ENCODE measurements at regions not wholly inside any gene's neighbourhood (a gene's known extent, or its start where the extent isn't known, plus 50 kb on each side); places are given as distances from the start of the nearest gene placed in this dataset.

DNA sequence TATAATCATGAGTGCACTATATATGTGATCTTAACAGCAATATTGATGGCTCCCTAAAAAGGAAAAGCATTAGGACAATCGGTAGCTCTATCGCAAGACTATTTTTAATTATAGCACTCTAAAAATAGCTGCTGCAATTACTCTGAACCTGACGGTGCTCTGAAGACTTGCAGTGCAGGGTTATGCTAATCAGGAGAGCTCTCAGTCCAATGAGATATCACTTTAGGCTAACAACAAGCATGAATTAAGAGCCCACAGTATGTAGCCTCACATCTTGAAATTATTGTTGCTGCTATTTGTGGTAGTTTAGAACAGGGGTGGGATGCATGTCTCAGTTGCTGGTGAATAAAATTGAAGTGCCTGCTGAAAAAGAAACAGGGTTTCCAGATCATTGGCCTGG, 515.8 kb upstream of the AKR1E2 start:
- H3K36me3 ChIP-seq (replicated peaks in 1 of 2; ENCODE audit: control extremely low read depth in 1 of 2, control insufficient read depth in 1 of 2, extremely low read depth in 1 of 2, insufficient read depth in 2 of 2, low read length in 1 of 2): no peaks in the 10 kb centered on the region
- no peak overlapping the region for H3K27ac ChIP-seq (ENCODE audit: low read length in 2 of 2)
- intact Hi-C loops (cut with micrococcal nuclease): no loop called here
- H3K9me3 ChIP-seq (ENCODE audit: control extremely low read depth in 1 of 3, control insufficient read depth in 2 of 3, insufficient read depth in 1 of 3, low read length in 2 of 3): no peaks in the 10 kb centered on the region
- no peaks in the 10 kb centered on the region for H4K20me1 ChIP-seq (ENCODE audit: control insufficient read depth, insufficient read depth, low read length, poor library complexity, severe bottlenecking)
- H3K9me3 Mint-ChIP-seq (ENCODE audit: insufficient read depth): no peaks in the 10 kb centered on the region
- peaks cover 11% of the 10 kb centered on the region for H3K27me3 Mint-ChIP-seq
- H3K27me3 ChIP-seq (replicated peaks in 1 of 4; ENCODE audit: control extremely low read depth in 1 of 4, control insufficient read depth in 3 of 4, insufficient read depth in 4 of 4, low read length in 3 of 4): peaks cover 0 to 8% (median 0%) of the 10 kb centered on the region in 4 experiments
- H3K4me1 ChIP-seq (ENCODE audit: control insufficient read depth in 2 of 2, insufficient read depth in 2 of 2, low read length in 2 of 2): no peaks in the 10 kb centered on the region
- 83% methylated on average over 1 of the region's 3 CpGs for WGBS (ENCODE audit: insufficient coverage)
- TF ChIP-seq EZH2 (IDR thresholded peaks at IDR 0.05; ENCODE audit: borderline replicate concordance, insufficient read depth, low read depth, low read length, poor library complexity, severe bottlenecking): no peak
- TF ChIP-seq, protein P1, sequence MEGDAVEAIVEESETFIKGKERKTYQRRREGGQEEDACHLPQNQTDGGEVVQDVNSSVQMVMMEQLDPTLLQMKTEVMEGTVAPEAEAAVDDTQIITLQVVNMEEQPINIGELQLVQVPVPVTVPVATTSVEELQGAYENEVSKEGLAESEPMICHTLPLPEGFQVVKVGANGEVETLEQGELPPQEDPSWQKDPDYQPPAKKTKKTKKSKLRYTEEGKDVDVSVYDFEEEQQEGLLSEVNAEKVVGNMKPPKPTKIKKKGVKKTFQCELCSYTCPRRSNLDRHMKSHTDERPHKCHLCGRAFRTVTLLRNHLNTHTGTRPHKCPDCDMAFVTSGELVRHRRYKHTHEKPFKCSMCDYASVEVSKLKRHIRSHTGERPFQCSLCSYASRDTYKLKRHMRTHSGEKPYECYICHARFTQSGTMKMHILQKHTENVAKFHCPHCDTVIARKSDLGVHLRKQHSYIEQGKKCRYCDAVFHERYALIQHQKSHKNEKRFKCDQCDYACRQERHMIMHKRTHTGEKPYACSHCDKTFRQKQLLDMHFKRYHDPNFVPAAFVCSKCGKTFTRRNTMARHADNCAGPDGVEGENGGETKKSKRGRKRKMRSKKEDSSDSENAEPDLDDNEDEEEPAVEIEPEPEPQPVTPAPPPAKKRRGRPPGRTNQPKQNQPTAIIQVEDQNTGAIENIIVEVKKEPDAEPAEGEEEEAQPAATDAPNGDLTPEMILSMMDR (IDR thresholded peaks at IDR 0.05): no peak
- ChIA-PET CTCF (no interaction called here), POLR2A (no interaction called here)
- H2AFZ ChIP-seq (ENCODE audit: insufficient read depth, low read depth, low read length, poor library complexity, severe bottlenecking): no peak overlapping the region
- no peak overlapping the region for H3K27ac Mint-ChIP-seq
- no peak overlapping the region for H3K4me3 Mint-ChIP-seq
- H3K4me1 Mint-ChIP-seq: no peaks in the 10 kb centered on the region
- no peaks in the 10 kb centered on the region for H3K79me2 ChIP-seq (ENCODE audit: control insufficient read depth, insufficient read depth, low read length)
- ATAC-seq (ENCODE audit: low read depth): no peak
- no peak overlapping the region for H3K4me2 ChIP-seq (replicated peaks; ENCODE audit: low read depth, low read length, poor library complexity, severe bottlenecking)
- no peak overlapping the region for H3K9ac ChIP-seq (ENCODE audit: low read length)
- no peak overlapping the region for H3K4me3 ChIP-seq (ENCODE audit: control extremely low read depth in 1 of 5, extremely low read depth in 1 of 5, insufficient read depth in 1 of 5, low read depth in 2 of 5, low read length in 4 of 5)
- no peak for DNase-seq

DNA sequence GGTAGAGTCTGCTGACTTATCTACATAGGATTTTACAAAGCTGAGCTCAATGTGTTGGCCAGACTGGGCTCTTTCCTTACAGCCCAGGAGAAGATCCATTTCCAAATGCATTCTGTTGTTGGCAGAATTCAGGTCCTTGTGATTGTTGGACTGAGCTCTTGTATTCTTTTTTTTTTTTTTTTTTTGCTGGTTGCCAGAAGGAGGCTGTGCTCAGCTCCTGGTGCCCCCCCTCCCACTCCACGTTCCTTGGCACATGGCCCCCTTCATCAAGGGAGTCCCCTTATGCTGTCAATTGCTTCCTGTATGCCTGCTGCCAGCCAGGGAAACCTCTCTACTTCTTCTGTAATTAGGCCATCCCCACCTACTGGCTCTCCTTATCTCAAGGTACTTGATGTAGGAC, 518.1 kb upstream of the AKR1E2 start:
- no peak overlapping the region for H3K27ac Mint-ChIP-seq
- H3K4me1 Mint-ChIP-seq: no peaks in the 10 kb centered on the region
- no peak overlapping the region for H3K4me3 ChIP-seq (ENCODE audit: control extremely low read depth in 1 of 5, extremely low read depth in 1 of 5, insufficient read depth in 1 of 5, low read depth in 2 of 5, low read length in 4 of 5)
- no peak overlapping the region for H3K27ac ChIP-seq (ENCODE audit: low read length in 2 of 2)
- H3K27me3 ChIP-seq (replicated peaks in 1 of 4; ENCODE audit: control extremely low read depth in 1 of 4, control insufficient read depth in 3 of 4, insufficient read depth in 4 of 4, low read length in 3 of 4): peaks cover 0 to 8% (median 0%) of the 10 kb centered on the region in 4 experiments
- no peaks in the 10 kb centered on the region for H3K9me3 ChIP-seq (ENCODE audit: control extremely low read depth in 1 of 3, control insufficient read depth in 2 of 3, insufficient read depth in 1 of 3, low read length in 2 of 3)
- H3K9me3 Mint-ChIP-seq (ENCODE audit: insufficient read depth): no peaks in the 10 kb centered on the region
- ATAC-seq (ENCODE audit: low read depth): no peak
- no peak overlapping the region for H2AFZ ChIP-seq (ENCODE audit: insufficient read depth, low read depth, low read length, poor library complexity, severe bottlenecking)
- H3K4me2 ChIP-seq (replicated peaks; ENCODE audit: low read depth, low read length, poor library complexity, severe bottlenecking): no peak overlapping the region
- ChIA-PET POLR2A (no interaction called here), CTCF (no interaction called here)
- intact Hi-C loops (cut with micrococcal nuclease): no loop called here
- no peak overlapping the region for H3K9ac ChIP-seq (ENCODE audit: low read length)
- H3K4me3 Mint-ChIP-seq: no peak overlapping the region
- no peaks in the 10 kb centered on the region for H3K4me1 ChIP-seq (ENCODE audit: control insufficient read depth in 2 of 2, insufficient read depth in 2 of 2, low read length in 2 of 2)
- H3K27me3 Mint-ChIP-seq: peaks cover 17% of the 10 kb centered on the region
- WGBS (ENCODE audit: insufficient coverage): 56% methylated on average over 1 of the region's 1 CpG
- no peaks in the 10 kb centered on the region for H3K79me2 ChIP-seq (ENCODE audit: control insufficient read depth, insufficient read depth, low read length)
- H4K20me1 ChIP-seq (ENCODE audit: control insufficient read depth, insufficient read depth, low read length, poor library complexity, severe bottlenecking): no peaks in the 10 kb centered on the region
- no peak for DNase-seq
- no peaks in the 10 kb centered on the region for H3K36me3 ChIP-seq (replicated peaks in 1 of 2; ENCODE audit: control extremely low read depth in 1 of 2, control insufficient read depth in 1 of 2, extremely low read depth in 1 of 2, insufficient read depth in 2 of 2, low read length in 1 of 2)
- TF ChIP-seq EZH2 (IDR thresholded peaks at IDR 0.05; ENCODE audit: borderline replicate concordance, insufficient read depth, low read depth, low read length, poor library complexity, severe bottlenecking): no peak
- TF ChIP-seq, protein P1 (IDR thresholded peaks at IDR 0.05): no peak

All from B cell (primary cell).